NCI-H1048 (cell line): ENCODE measurements at regions not wholly inside any gene's neighbourhood (a gene's known extent, or its start where the extent isn't known, plus 50 kb on each side); places are given as distances from the start of the nearest gene placed in this dataset.

ENCODE experiments used
- DNase-seq: peaks from one replicate; lab custom pipeline; 2025; lab: John Stamatoyannopoulos, UW

- DNase-seq = no peak
Observed at GRCh38 chr16:85557083-85557970, 55.8 kb upstream of the GSE1 start.

- DNase-seq = no peak
Observed at GRCh38 chr16:85557971-85558657, 55.0 kb upstream of the GSE1 start.

- DNase-seq = no peak
Observed at GRCh38 chr16:85560932-85561247, 52.2 kb upstream of the GSE1 start.

- DNase-seq = no peak
Observed at GRCh38 chr16:85561248-85562092, 51.7 kb upstream of the GSE1 start.

- no peak for DNase-seq
Observed at GRCh38 chr16:85562093-85562786, 50.9 kb upstream of the GSE1 start.

GRCh38 chr16:85563034-85563433, 50.1 kb upstream of the GSE1 start:
- DNase-seq = no peak
